HG03460 (cell line): ENCODE measurements at regions not wholly inside any gene's neighbourhood (a gene's known extent, or its start where the extent isn't known, plus 50 kb on each side); places are given as distances from the start of the nearest gene placed in this dataset.
"Not testable (repeated sequence)": the region's sequence is repeated elsewhere in the genome, so short reads cannot be mapped to it uniquely, and the experiment has no call there.

Source experiments
- ATAC-seq: cut with Tn5 transposase; IDR thresholded peaks from one replicate; pipeline ENCODE4 v1.9.1; 2021; ENCODE audit not compliant: unreplicated experiment

GRCh38 chrX:96182366-96182765, 502.3 kb upstream of the DIAPH2 start:
- no peak for ATAC-seq

GRCh38 chrX:96183391-96183790, 501.3 kb upstream of the DIAPH2 start:
- no peak for ATAC-seq

GRCh38 chrX:96183843-96184242, 500.8 kb upstream of the DIAPH2 start:
- ATAC-seq: no peak

GRCh38 chrX:96204928-96205327, 479.7 kb upstream of the DIAPH2 start:
- no peak for ATAC-seq

GRCh38 chrX:96211953-96212352, 472.7 kb upstream of the DIAPH2 start:
- ATAC-seq: no peak

- ATAC-seq: not testable (repeated sequence)
These were observed 470.0 kb upstream of the DIAPH2 start for GRCh38 chrX:96214681-96215080.

- ATAC-seq: no peak
These were observed 460.4 kb upstream of the DIAPH2 start for GRCh38 chrX:96224279-96224678.

GRCh38 chrX:96244955-96245354, 439.7 kb upstream of the DIAPH2 start:
- no peak for ATAC-seq

GRCh38 chrX:96246436-96246835, 438.2 kb upstream of the DIAPH2 start:
- no peak for ATAC-seq
